ENCODE measurements at regions not wholly inside any gene's neighbourhood (a gene's known extent, or its start where the extent isn't known, plus 50 kb on each side); places are given as distances from the start of the nearest gene placed in this dataset.
"Not testable (repeated sequence)": the region's sequence is repeated elsewhere in the genome, so short reads cannot be mapped to it uniquely, and the experiment has no call there.

GRCh38 chr21:41567901-41568510, 60.0 kb upstream of the TMPRSS2 start:
- no peak for DNase-seq (ENCODE audit: low read depth in 2 of 2)

DNA sequence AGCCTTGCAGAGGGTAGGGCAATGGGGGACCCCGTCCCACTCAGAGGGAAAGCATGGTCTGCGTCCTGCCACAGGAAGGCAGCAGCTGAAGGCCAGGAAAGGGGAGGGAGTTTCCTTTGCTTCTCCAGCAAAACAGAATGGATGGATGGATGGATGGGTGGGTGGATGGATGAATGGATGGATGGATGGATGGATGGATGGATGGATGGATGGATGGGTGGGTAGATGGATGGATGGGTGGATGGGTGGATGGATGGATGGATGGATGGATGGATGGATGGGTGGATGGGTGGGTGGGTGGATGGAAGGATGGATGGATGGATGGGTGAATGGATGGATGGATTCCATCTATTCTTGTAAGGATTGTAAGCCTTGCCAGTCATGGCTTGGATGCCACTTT, 59.3 kb upstream of the TMPRSS2 start:
- DNase-seq (ENCODE audit: low read depth in 2 of 2) = not testable (repeated sequence)

- no peak for DNase-seq (ENCODE audit: low read depth in 2 of 2)
These were observed 58.6 kb upstream of the TMPRSS2 start for GRCh38 chr21:41566500-41567014.

DNA sequence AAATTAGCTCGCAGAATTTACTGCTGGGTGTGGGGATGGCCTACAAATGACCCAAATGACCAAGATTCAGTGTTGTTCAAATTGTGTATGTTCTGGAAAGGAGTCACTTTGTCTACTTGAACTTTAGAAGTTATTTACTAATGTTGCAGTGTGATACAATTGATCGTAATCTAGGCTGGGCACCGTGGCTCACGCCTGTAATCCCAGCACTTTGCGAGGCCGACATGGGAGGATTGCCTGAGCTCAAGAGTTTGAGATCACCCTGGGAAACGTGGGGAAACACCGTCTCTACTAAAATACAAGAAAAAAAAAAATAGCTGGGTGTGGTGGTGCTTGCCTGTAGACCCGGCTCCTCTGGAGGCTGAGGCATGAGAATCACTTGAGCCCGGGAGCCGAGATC, 57.6 kb upstream of the TMPRSS2 start:
- no peak for DNase-seq (ENCODE audit: low read depth in 2 of 2)

- no peak for DNase-seq (ENCODE audit: low read depth in 2 of 2)
These were observed 56.9 kb upstream of the TMPRSS2 start for GRCh38 chr21:41564871-41565274.

DNA sequence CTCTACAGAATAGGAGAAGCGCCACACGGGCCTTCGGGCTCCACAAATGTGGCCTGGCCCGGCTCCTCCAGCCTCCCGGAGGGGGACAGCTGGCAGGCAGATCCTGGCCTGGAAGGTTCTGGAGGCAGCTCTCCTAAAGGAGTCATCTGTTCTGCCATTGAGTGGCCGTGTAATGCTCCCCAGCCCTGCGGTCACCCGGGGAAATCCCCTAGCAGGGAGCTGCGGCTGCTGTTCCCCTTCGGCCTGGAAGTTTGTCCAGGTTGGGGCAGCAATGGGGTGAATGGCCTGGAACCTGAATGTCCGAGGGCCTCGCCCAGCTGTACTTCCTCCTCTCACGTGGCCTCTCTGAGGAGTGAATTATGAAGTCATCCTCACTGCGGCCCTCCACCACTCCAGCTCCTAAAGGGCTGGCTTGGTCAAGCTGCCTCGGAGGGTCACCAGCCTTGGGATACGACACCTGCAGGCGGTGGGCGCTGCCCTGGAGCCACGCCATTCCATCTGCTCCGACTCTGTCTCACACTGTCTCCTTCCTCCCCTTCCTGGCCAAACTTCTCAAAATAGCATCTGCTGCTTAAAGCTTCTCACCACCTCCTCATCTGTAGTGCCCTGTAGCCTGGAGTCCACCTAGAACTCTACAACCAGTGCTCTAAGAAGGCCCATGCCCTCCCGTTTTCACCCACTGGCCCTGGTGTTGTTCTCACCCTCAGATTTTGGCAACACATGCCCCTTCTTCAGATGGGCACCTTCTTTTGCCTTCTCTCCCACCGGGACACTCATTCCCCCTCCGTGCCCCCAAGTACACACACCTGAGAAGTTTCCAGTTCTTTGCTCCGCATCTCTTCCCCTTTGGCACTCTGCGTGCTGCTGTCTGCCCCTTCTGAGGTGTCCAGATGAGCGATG, 54.4 kb upstream of the TMPRSS2 start:
- DNase-seq (ENCODE audit: low read depth in 2 of 2) = no peak

DNA sequence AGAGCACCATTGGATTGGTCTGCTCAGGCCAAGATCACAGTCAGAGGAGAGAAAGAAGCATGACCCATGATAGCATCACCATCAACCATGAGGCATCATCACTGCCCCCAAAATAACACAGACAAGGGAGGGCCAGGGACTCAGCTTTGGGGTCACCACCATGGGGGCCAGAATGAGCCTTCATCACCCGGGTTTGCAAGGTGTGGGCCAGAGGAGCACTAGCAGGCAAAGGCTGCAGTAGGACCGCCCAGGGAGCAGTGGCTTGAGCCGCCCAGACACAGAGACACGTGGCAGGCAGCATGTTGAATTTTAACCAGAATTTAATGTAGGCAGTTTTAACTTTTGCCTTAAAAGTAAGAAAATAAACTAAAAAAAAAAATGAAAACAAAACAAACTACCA, 53.7 kb upstream of the TMPRSS2 start:
- no peak for DNase-seq (ENCODE audit: low read depth in 2 of 2)

- no peak for DNase-seq (ENCODE audit: low read depth in 2 of 2)
These were observed 52.8 kb upstream of the TMPRSS2 start for GRCh38 chr21:41560661-41561158.

GRCh38 chr21:41559658-41560631, 52.0 kb upstream of the TMPRSS2 start:
- no peak for DNase-seq (ENCODE audit: low read depth in 2 of 2)

GRCh38 chr21:41558842-41559241, 50.9 kb upstream of the TMPRSS2 start:
- DNase-seq (ENCODE audit: low read depth in 2 of 2) = no peak

- no peak for DNase-seq (ENCODE audit: low read depth in 2 of 2)
These were observed 49.9 kb upstream of the TMPRSS2 start for GRCh38 chr21:41557884-41558283.

Data from activated CD4-positive, alpha-beta T cell treated with anti-CD3 and anti-CD28 coated beads for 24 hours (primary cell).